B cell (primary cell): ENCODE measurements at regions not wholly inside any gene's neighbourhood (a gene's known extent, or its start where the extent isn't known, plus 50 kb on each side); places are given as distances from the start of the nearest gene placed in this dataset.

ENCODE experiments used
- ATAC-seq: fragments of 200-7000 bp; cut with Tn5 transposase; one replicate; pipeline ENCODE4 v1.10.0; 2021; ENCODE audit warnings: low read depth, mild to moderate bottlenecking, moderate number of reproducible peaks, moderate library complexity
- CTCF ChIA-PET: fragments of 350-600 bp; sonication (Branson Sonifier 250); formaldehyde crosslinking; loops from one replicate; lab custom pipeline; 2021; ENCODE audit warnings: antibody characterized with exemption, inconsistent platforms; lab: Charles Lee
- POLR2A ChIA-PET: fragments of 350-600 bp; sonication (Branson Sonifier 250); formaldehyde crosslinking; loops from one replicate; lab custom pipeline; 2021; ENCODE audit warnings: antibody characterized with exemption; lab: Charles Lee
- DNase-seq: peaks from one replicate; pipeline ENCODE4 v3.0.0; 2013
- H2AFZ ChIP-seq: 2 replicates; pipeline ENCODE4 v1.6.1; 2012; ENCODE audit warnings: mild to moderate bottlenecking, low read depth, low read length; ENCODE audit not compliant: insufficient read depth, poor library complexity, severe bottlenecking
- H3K27ac ChIP-seq, 2 donors: 1 replicate in 1 of 2; 2 replicates in 1 of 2; pipeline ENCODE4 v1.5.1; 2012 to 2013; ENCODE audit warnings: low read length in 2 of 2, mild to moderate bottlenecking in 2 of 2, moderate library complexity in 1 of 2
- H3K27me3 ChIP-seq, 4 experiments: fragments of 200-600 bp in 1 of 4; sonication (generic) in 1 of 4; replicated peaks in 1 of 4; 1 replicate in 2 of 4; 2 replicates in 2 of 4; pipeline versions ENCODE4 v1.6.1 to v1.7.0; 2013 to 2016; ENCODE audit warnings: low read length in 3 of 4, mild to moderate bottlenecking in 2 of 4, mixed read lengths in 1 of 4, moderate library complexity in 1 of 4; ENCODE audit not compliant: insufficient read depth in 4 of 4, control insufficient read depth in 3 of 4; ENCODE audit errors: control extremely low read depth in 1 of 4
- H3K36me3 ChIP-seq, 2 experiments: replicated peaks in 1 of 2; 1 replicate in 1 of 2; 2 replicates in 1 of 2; pipeline versions ENCODE4 v1.6.1 to v1.7.1; 2013; ENCODE audit warnings: low read length in 1 of 2; ENCODE audit not compliant: insufficient read depth in 2 of 2, control insufficient read depth in 1 of 2; ENCODE audit errors: control extremely low read depth in 1 of 2, extremely low read depth in 1 of 2
- H3K4me1 ChIP-seq, 2 donors: fragments of 200-600 bp in 1 of 2; sonication (generic) in 1 of 2; 1 replicate in 1 of 2; 2 replicates in 1 of 2; pipeline versions ENCODE4 v1.5.1 to v1.6.1; 2013 to 2017; ENCODE audit warnings: low read length in 2 of 2; ENCODE audit not compliant: control insufficient read depth in 2 of 2, insufficient read depth in 2 of 2
- H3K4me2 ChIP-seq: replicated peaks from 2 replicates; pipeline ENCODE3; 2012; ENCODE audit warnings: mild to moderate bottlenecking, low read depth, low read length; ENCODE audit not compliant: poor library complexity, severe bottlenecking
- H3K4me3 ChIP-seq, 5 experiments: fragments of 200-600 bp in 1 of 5; sonication (generic) in 1 of 5; 1 replicate in 3 of 5; 2 replicates in 2 of 5; pipeline versions ENCODE4 v1.5.1 to v1.7.0; 2011 to 2016; ENCODE audit warnings: low read length in 4 of 5, mild to moderate bottlenecking in 4 of 5, low read depth in 2 of 5, control low read depth in 1 of 5, moderate library complexity in 1 of 5; ENCODE audit not compliant: insufficient read depth in 1 of 5; ENCODE audit errors: control extremely low read depth in 1 of 5, extremely low read depth in 1 of 5
- H3K79me2 ChIP-seq: fragments of 200-600 bp; sonication (generic); one replicate; pipeline ENCODE4 v1.6.0; 2016; ENCODE audit warnings: low read length; ENCODE audit not compliant: control insufficient read depth, insufficient read depth
- H3K9ac ChIP-seq: fragments of 200-600 bp; sonication (generic); 2 replicates; pipeline ENCODE4 v1.6.1; 2017; ENCODE audit warnings: mild to moderate bottlenecking, low read length, moderate library complexity
- H3K9me3 ChIP-seq, 3 donors: one replicate each; pipeline versions ENCODE4 v1.6.1 to v1.7.1; 2013; ENCODE audit warnings: low read length in 2 of 3; ENCODE audit not compliant: control insufficient read depth in 2 of 3, insufficient read depth in 1 of 3; ENCODE audit errors: control extremely low read depth in 1 of 3
- H4K20me1 ChIP-seq: 2 replicates; pipeline ENCODE4 v1.6.0; 2012; ENCODE audit warnings: mild to moderate bottlenecking, low read length; ENCODE audit not compliant: insufficient read depth, control insufficient read depth, poor library complexity, severe bottlenecking
- H3K27ac Mint-ChIP-seq: one replicate; pipeline ENCODE4 v1.8.0; 2021; ENCODE audit warnings: mixed read lengths
- H3K27me3 Mint-ChIP-seq: one replicate; pipeline ENCODE4 v1.8.0; 2021; ENCODE audit warnings: mixed read lengths
- H3K4me1 Mint-ChIP-seq: one replicate; pipeline ENCODE4 v1.8.0; 2021; ENCODE audit warnings: mixed read lengths
- H3K4me3 Mint-ChIP-seq: one replicate; pipeline ENCODE4 v1.8.0; 2021; ENCODE audit warnings: mixed read lengths
- H3K9me3 Mint-ChIP-seq: one replicate; pipeline ENCODE4 v1.8.0; 2022; ENCODE audit warnings: mixed read lengths; ENCODE audit not compliant: insufficient read depth
- CTCF ChIP-seq: fragments of 200-600 bp; IDR thresholded peaks from one replicate; pipeline ENCODE4 v1.8.0; 2022; ENCODE audit warnings: antibody characterized with exemption, mild to moderate bottlenecking
- EZH2 ChIP-seq: IDR thresholded peaks from 2 replicates; pipeline ENCODE4 v1.6.1; 2012; ENCODE audit warnings: borderline replicate concordance, low read depth, mild to moderate bottlenecking, moderate library complexity, low read length; ENCODE audit not compliant: insufficient read depth, poor library complexity, severe bottlenecking
- WGBS: methylation state at CpG from one replicate; pipeline ENCODE4 v1.1.5; 2013; ENCODE audit warnings: missing lambda C conversion rate; ENCODE audit not compliant: insufficient coverage; 5-methylcytosine and 5-hydroxymethylcytosine counted together
- intact Hi-C: fragments of 100-400 bp; cut with micrococcal nuclease; formaldehyde crosslinking; loops from one replicate; pipeline ENCODE4 v1.10.0; 2022

GRCh38 chr13:63299866-63300394 lies 1884.3 kb upstream of the PCDH20 start:
- WGBS: no CpG with 5 or more reads among the region's 3 CpGs
- H3K9me3 Mint-ChIP-seq: peaks cover 1% of the 10 kb centered on the region
- Histone ChIP-seq H3K27me3 (no peaks in the 10 kb centered on the region), H3K4me1 (no peaks in the 10 kb centered on the region), H3K9ac (no peak overlapping the region), H2AFZ (no peak overlapping the region), H3K9me3 (peaks cover 0 to 3% (median 1%) of the 10 kb centered on the region in 3 donors), H3K36me3 (no peaks in the 10 kb centered on the region), H3K4me2 (no peak overlapping the region), H3K27ac (no peak overlapping the region), H3K4me3 (no peak overlapping the region), H4K20me1 (no peaks in the 10 kb centered on the region), H3K79me2 (no peaks in the 10 kb centered on the region)
- H3K4me3 Mint-ChIP-seq: no peak overlapping the region
- intact Hi-C loops: no loop called here
- DNase-seq (no peak), ATAC-seq (no peak)
- H3K4me1 Mint-ChIP-seq: no peaks in the 10 kb centered on the region
- no peak overlapping the region for H3K27ac Mint-ChIP-seq
- CTCF ChIA-PET: no interaction called here
- POLR2A ChIA-PET: no interaction called here
- TF ChIP-seq EZH2 (no peak), CTCF (no peak)
- no peaks in the 10 kb centered on the region for H3K27me3 Mint-ChIP-seq

GRCh38 chr13:63297163-63297562 lies 1881.5 kb upstream of the PCDH20 start:
- WGBS: no CpG with 5 or more reads among the region's 2 CpGs
- Histone ChIP-seq H3K9me3 (no peaks in the 10 kb centered on the region), H3K9ac (no peak overlapping the region), H3K4me1 (no peaks in the 10 kb centered on the region), H3K27ac (no peak overlapping the region), H3K4me3 (no peak overlapping the region), H3K4me2 (no peak overlapping the region), H3K27me3 (no peaks in the 10 kb centered on the region), H3K79me2 (no peaks in the 10 kb centered on the region), H3K36me3 (no peaks in the 10 kb centered on the region), H4K20me1 (no peaks in the 10 kb centered on the region), H2AFZ (no peak overlapping the region)
- TF ChIP-seq EZH2 (no peak), CTCF (no peak)
- Mint-ChIP-seq H3K4me3 (no peak overlapping the region), H3K27ac (no peak overlapping the region), H3K4me1 (no peaks in the 10 kb centered on the region), H3K9me3 (no peaks in the 10 kb centered on the region), H3K27me3 (no peaks in the 10 kb centered on the region)
- ChIA-PET CTCF (no interaction called here), POLR2A (no interaction called here)
- intact Hi-C loops: no loop called here
- no peak for DNase-seq
- ATAC-seq: no peak
